Neural progenitor cell (in vitro differentiated cells): ENCODE measurements at regions not wholly inside any gene's neighbourhood (a gene's known extent, or its start where the extent isn't known, plus 50 kb on each side); places are given as distances from the start of the nearest gene placed in this dataset.
"Not testable (repeated sequence)": the region's sequence is repeated elsewhere in the genome, so short reads cannot be mapped to it uniquely, and the experiment has no call there.

Experiments used
- DNase-seq: peaks from one replicate; pipeline ENCODE4 v3.0.0-alpha.2; 2016; ENCODE audit warnings: low spot score
- H2AFZ ChIP-seq: fragments of 200-600 bp; sonication (generic); replicated peaks from 2 replicates; pipeline ENCODE4 v1.6.1; 2016; ENCODE audit warnings: antibody characterized with exemption
- H3F3A ChIP-seq: fragments of 200-600 bp; sonication (generic); 2 replicates; pipeline ENCODE4 v1.6.1; 2016; ENCODE audit warnings: antibody characterized with exemption, low read depth
- H3K27ac ChIP-seq: fragments of 200-600 bp; sonication (generic); 2 replicates; pipeline ENCODE4 v1.5.1; 2016; ENCODE audit warnings: mild to moderate bottlenecking
- H3K27me3 ChIP-seq: fragments of 200-600 bp; sonication (generic); 2 replicates; pipeline ENCODE4 v1.6.1; 2016; ENCODE audit warnings: mild to moderate bottlenecking, moderate library complexity
- H3K36me3 ChIP-seq: fragments of 200-600 bp; sonication (generic); 2 replicates; pipeline ENCODE4 v1.5.1; 2016
- H3K4me1 ChIP-seq: fragments of 200-600 bp; sonication (generic); 2 replicates; pipeline ENCODE4 v1.6.1; 2016; ENCODE audit warnings: mixed run types
- H3K4me2 ChIP-seq: fragments of 200-600 bp; sonication (generic); 2 replicates; pipeline ENCODE4 v1.6.1; 2016
- H3K4me3 ChIP-seq: fragments of 200-600 bp; sonication (generic); 2 replicates; pipeline ENCODE4 v1.5.1; 2016
- H3K79me2 ChIP-seq: fragments of 200-600 bp; sonication (generic); 2 replicates; pipeline ENCODE4 v1.6.1; 2016; ENCODE audit warnings: low read depth
- H3K9ac ChIP-seq: fragments of 200-600 bp; sonication (generic); 2 replicates; pipeline ENCODE4 v1.6.1; 2016
- H3K9me3 ChIP-seq: fragments of 200-600 bp; sonication (generic); 2 replicates; pipeline ENCODE4 v1.5.1; 2016; ENCODE audit warnings: low read depth
- H4K20me1 ChIP-seq: fragments of 200-600 bp; sonication (generic); 2 replicates; pipeline ENCODE4 v1.6.1; 2016; ENCODE audit warnings: low read depth
- H3K27ac Mint-ChIP-seq: 3 replicates; pipeline ENCODE4 v1.8.0; 2021; ENCODE audit warnings: mixed read lengths
- H3K27me3 Mint-ChIP-seq: 2 replicates; pipeline ENCODE4 v1.8.0; 2022; ENCODE audit warnings: low read depth, mild to moderate bottlenecking, inconsistent platforms, moderate library complexity, mixed read lengths; ENCODE audit not compliant: insufficient read depth
- H3K36me3 Mint-ChIP-seq: 3 replicates; pipeline ENCODE4 v1.8.0; 2021; ENCODE audit warnings: mixed read lengths
- H3K4me1 Mint-ChIP-seq: 3 replicates; pipeline ENCODE4 v1.8.0; 2021; ENCODE audit warnings: mixed read lengths
- H3K4me3 Mint-ChIP-seq: 3 replicates; pipeline ENCODE4 v1.8.0; 2021; ENCODE audit warnings: mild to moderate bottlenecking, moderate library complexity, mixed read lengths
- H3K9me3 Mint-ChIP-seq: 3 replicates; pipeline ENCODE4 v1.8.0; 2020; ENCODE audit warnings: mixed read lengths
- CTCF ChIP-seq: fragments of 200-600 bp; sonication (generic); IDR thresholded peaks from 2 replicates; pipeline ENCODE4 v1.5.1; 2017; ENCODE audit warnings: antibody characterized with exemption, mild to moderate bottlenecking
- EZH2 ChIP-seq: fragments of 200-600 bp; sonication (generic); IDR thresholded peaks from 2 replicates; pipeline ENCODE4 v1.6.1; 2017; ENCODE audit warnings: antibody characterized with exemption, mild to moderate bottlenecking, moderate library complexity
- EZH2phosphoT487 ChIP-seq: fragments of 200-600 bp; sonication (generic); IDR thresholded peaks from 2 replicates; pipeline ENCODE4 v1.6.1; 2017; ENCODE audit warnings: antibody characterized with exemption

- no peaks in the 10 kb centered on the region for H3F3A ChIP-seq
- no peaks in the 10 kb centered on the region for H3K36me3 Mint-ChIP-seq
- no peaks in the 10 kb centered on the region for H3K27me3 Mint-ChIP-seq
- H2AFZ ChIP-seq = no peak overlapping the region
- no peak overlapping the region for H3K27ac Mint-ChIP-seq
- no peak for TF ChIP-seq EZH2phosphoT487
- TF ChIP-seq EZH2 = no peak
- TF ChIP-seq CTCF = no peak
- no peaks in the 10 kb centered on the region for H3K79me2 ChIP-seq
- no peaks in the 10 kb centered on the region for H3K27me3 ChIP-seq
- H3K9ac ChIP-seq = no peak overlapping the region
- no peak overlapping the region for H3K4me3 Mint-ChIP-seq
- no peaks in the 10 kb centered on the region for H3K9me3 Mint-ChIP-seq
- no peak overlapping the region for H3K27ac ChIP-seq
- H3K36me3 ChIP-seq = no peaks in the 10 kb centered on the region
- H3K9me3 ChIP-seq = no peaks in the 10 kb centered on the region
- H3K4me2 ChIP-seq = no peak overlapping the region
- no peak for DNase-seq
- H3K4me1 ChIP-seq = no peaks in the 10 kb centered on the region
- peaks cover 3% of the 10 kb centered on the region for H3K4me1 Mint-ChIP-seq
- H3K4me3 ChIP-seq = no peak overlapping the region
- H4K20me1 ChIP-seq = no peaks in the 10 kb centered on the region
These were observed 216.4 kb upstream of the SGCG start for GRCh38 chr13:22964245-22964966.

GRCh38 chr13:22965011-22965857, 215.5 kb upstream of the SGCG start:
- not testable (repeated sequence) for H3K27me3 Mint-ChIP-seq, H2AFZ ChIP-seq, H3K9me3 ChIP-seq, H3K4me1 Mint-ChIP-seq, H3F3A ChIP-seq, H3K9me3 Mint-ChIP-seq, H3K9ac ChIP-seq, H3K27me3 ChIP-seq, DNase-seq, H3K4me3 ChIP-seq, H3K4me3 Mint-ChIP-seq, H3K27ac Mint-ChIP-seq, H3K36me3 ChIP-seq, H3K4me1 ChIP-seq, H4K20me1 ChIP-seq, H3K4me2 ChIP-seq, H3K27ac ChIP-seq, H3K79me2 ChIP-seq, H3K36me3 Mint-ChIP-seq

GRCh38 chr13:22965858-22966239, 214.9 kb upstream of the SGCG start:
- H3K9me3 ChIP-seq, H3K4me3 ChIP-seq, H3F3A ChIP-seq, H3K36me3 Mint-ChIP-seq, H3K4me2 ChIP-seq, H3K27ac ChIP-seq, H3K27me3 ChIP-seq, DNase-seq, H3K79me2 ChIP-seq, H3K36me3 ChIP-seq, H3K9ac ChIP-seq, H3K4me1 ChIP-seq, H3K4me3 Mint-ChIP-seq, H4K20me1 ChIP-seq, H2AFZ ChIP-seq, H3K9me3 Mint-ChIP-seq, H3K27ac Mint-ChIP-seq, H3K27me3 Mint-ChIP-seq, H3K4me1 Mint-ChIP-seq: not testable (repeated sequence)

GRCh38 chr13:22966753-22967152, 214.0 kb upstream of the SGCG start:
- H3K4me3 Mint-ChIP-seq, H3K27ac ChIP-seq, H3K36me3 Mint-ChIP-seq, H3K36me3 ChIP-seq, H3K9me3 ChIP-seq, H3K27me3 ChIP-seq, DNase-seq, H3F3A ChIP-seq, H3K27me3 Mint-ChIP-seq, H3K27ac Mint-ChIP-seq, H3K9ac ChIP-seq, H3K4me3 ChIP-seq, H3K4me2 ChIP-seq, H3K79me2 ChIP-seq, H4K20me1 ChIP-seq, H3K4me1 Mint-ChIP-seq, H3K4me1 ChIP-seq, H2AFZ ChIP-seq, H3K9me3 Mint-ChIP-seq: not testable (repeated sequence)
